Right lobe of liver (tissue), 6 donors: ENCODE measurements at regions not wholly inside any gene's neighbourhood (a gene's known extent, or its start where the extent isn't known, plus 50 kb on each side); places are given as distances from the start of the nearest gene placed in this dataset.

Experiments used
- ATAC-seq, 4 donors: fragments of 200-7000 bp; cut with Tn5 transposase; one replicate each; pipeline ENCODE4 v1.9.1; 2020; ENCODE audit warnings: mild to moderate bottlenecking in 4 of 4, moderate library complexity in 4 of 4
- DNase-seq, 3 donors: peaks; one replicate each; pipeline ENCODE4 v3.0.0-alpha.2; 2020
- H3K27ac ChIP-seq, 3 donors: fragments of 200-600 bp; one replicate each; pipeline ENCODE4 v1.8.0; 2022
- H3K27me3 ChIP-seq, 2 donors: fragments of 200-600 bp; one replicate each; pipeline ENCODE4 v1.8.0; 2022
- H3K36me3 ChIP-seq, 4 donors: fragments of 200-600 bp; sonication (generic) in 1 of 4; one replicate each; pipeline versions ENCODE4 v1.5.1 to v1.8.0; 2017 to 2022; ENCODE audit warnings: control low read depth in 1 of 4
- H3K4me1 ChIP-seq, 4 donors: fragments of 200-600 bp; sonication (generic) in 1 of 4; one replicate each; pipeline versions ENCODE4 v1.5.1 to v1.8.0; 2017 to 2022; ENCODE audit warnings: control low read depth in 1 of 4
- H3K4me3 ChIP-seq, 3 donors: fragments of 200-600 bp; one replicate each; pipeline ENCODE4 v1.8.0; 2022
- H3K9me3 ChIP-seq, 4 donors: fragments of 200-600 bp; sonication (generic) in 1 of 4; one replicate each; pipeline versions ENCODE4 v1.5.1 to v1.8.0; 2017 to 2022; ENCODE audit warnings: control low read depth in 1 of 4
- POLR2A ChIP-seq: fragments of 450-650 bp; IDR thresholded peaks from one replicate; pipeline ENCODE4 v1.6.1; 2017; ENCODE audit warnings: antibody characterized with exemption, mild to moderate bottlenecking
- WGBS: methylation state at CpG from one replicate; pipeline ENCODE4 v1.1.6; 2018; ENCODE audit warnings: low coverage, low lambda C conversion rate; ENCODE audit not compliant: insufficient coverage; ENCODE audit errors: missing lambda C conversion rate; 5-methylcytosine and 5-hydroxymethylcytosine counted together
- intact Hi-C, 2 donors: fragments of 100-400 bp; cut with DNase I; formaldehyde crosslinking; loops; one replicate each; pipeline versions ENCODE4 v1.11.2 to v1.14.1; 2022
- TF ChIP-seq, protein P1 (sequence below), 4 donors: fragments of 200-600 bp in 3 of 4; fragments of 450-650 bp in 1 of 4; IDR thresholded peaks; one replicate each; pipeline versions ENCODE4 v1.5.1 to v1.8.0; 2016 to 2022; ENCODE audit warnings: antibody characterized with exemption in 4 of 4, mild to moderate bottlenecking in 2 of 4
- donor health status: DM: no; HTN: yes; CAD: no.
- donor health status: DM: no; HTN: no; CAD: no.
- donor health status: DM: no; HTN: no; CAD: no.
- donor health status: DM: no; HTN: yes; CAD: no.
- donor health status: DM: no; HTN: yes; CAD: no.

DNA sequence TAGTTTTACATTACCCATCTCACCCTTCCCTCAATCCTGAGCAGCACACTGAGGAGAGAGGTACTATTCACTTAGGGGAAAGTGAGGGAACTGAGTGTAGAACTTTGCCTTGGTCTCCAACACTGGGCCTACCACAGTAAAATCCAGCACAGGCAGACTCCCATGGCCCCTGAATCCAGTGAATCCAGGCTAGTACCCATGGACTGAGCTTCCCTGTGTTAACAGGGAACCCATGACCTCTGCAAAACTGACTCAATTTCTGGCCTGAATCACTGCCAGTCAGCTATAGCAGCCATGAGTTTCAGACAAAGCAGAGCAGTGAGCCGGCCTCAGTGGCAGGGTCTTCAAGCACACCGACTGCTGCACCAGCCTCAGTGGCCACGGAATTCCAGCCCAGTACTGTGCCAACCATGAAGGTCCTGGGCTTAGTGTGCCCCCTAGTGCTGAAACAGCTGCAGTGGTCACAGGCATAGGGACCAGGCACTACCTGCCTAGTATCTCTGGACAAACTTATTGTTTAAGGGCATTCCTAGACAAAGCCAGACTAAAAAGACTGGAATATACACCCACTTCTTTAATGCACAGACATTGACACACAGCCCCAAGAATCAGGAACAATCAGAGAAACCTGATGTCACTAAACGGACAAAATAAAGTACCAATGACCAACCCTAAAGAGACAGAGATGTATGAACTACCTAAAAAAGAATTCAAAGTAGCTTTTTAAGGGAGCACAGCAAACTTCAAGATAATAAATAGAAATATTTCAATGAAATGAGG, 127.4 kb upstream of the RPL34 start:
- 40% methylated on average over 2 of the region's 4 CpGs for WGBS
- H3K27me3 ChIP-seq: no peaks in the 10 kb centered on the region
- H3K36me3 ChIP-seq: no peaks in the 10 kb centered on the region
- intact Hi-C loops: no loop called here
- ATAC-seq (peak in 2 of 4 donors; percentile 40 to 47), DNase-seq (no peak)
- H3K27ac ChIP-seq: no peak overlapping the region
- H3K4me3 ChIP-seq: no peak overlapping the region
- no peaks in the 10 kb centered on the region for H3K9me3 ChIP-seq
- TF ChIP-seq POLR2A: no peak
- TF ChIP-seq, protein P1, sequence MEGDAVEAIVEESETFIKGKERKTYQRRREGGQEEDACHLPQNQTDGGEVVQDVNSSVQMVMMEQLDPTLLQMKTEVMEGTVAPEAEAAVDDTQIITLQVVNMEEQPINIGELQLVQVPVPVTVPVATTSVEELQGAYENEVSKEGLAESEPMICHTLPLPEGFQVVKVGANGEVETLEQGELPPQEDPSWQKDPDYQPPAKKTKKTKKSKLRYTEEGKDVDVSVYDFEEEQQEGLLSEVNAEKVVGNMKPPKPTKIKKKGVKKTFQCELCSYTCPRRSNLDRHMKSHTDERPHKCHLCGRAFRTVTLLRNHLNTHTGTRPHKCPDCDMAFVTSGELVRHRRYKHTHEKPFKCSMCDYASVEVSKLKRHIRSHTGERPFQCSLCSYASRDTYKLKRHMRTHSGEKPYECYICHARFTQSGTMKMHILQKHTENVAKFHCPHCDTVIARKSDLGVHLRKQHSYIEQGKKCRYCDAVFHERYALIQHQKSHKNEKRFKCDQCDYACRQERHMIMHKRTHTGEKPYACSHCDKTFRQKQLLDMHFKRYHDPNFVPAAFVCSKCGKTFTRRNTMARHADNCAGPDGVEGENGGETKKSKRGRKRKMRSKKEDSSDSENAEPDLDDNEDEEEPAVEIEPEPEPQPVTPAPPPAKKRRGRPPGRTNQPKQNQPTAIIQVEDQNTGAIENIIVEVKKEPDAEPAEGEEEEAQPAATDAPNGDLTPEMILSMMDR (IDR thresholded peaks at IDR 0.05): peak in 2 of 4 donors; percentile 9 to 17
- H3K4me1 ChIP-seq: no peaks in the 10 kb centered on the region

DNA sequence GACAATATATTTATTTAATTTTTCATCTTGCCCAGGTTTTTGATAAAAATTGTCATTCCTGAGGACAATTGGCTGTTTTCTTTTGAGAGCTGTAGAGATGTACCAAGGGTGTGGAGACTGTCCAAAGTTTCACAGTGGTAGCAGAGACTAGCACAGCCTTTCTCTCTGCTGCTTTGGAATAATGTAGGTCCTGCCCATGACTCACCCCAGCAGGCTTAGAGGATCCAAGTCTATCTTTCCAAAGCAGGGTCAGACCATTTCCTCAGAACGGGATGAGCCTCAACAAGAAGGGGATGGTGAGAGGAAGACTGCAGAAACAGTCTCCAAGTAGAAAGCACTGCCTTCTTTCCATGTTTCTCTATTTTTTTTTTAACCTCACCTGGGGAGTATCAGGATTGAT, 131.5 kb upstream of the RPL34 start:
- TF ChIP-seq, protein P1 (IDR thresholded peaks at IDR 0.05): no peak
- TF ChIP-seq POLR2A: no peak
- ATAC-seq (no peak), DNase-seq (no peak)
- Histone ChIP-seq H3K27me3 (no peaks in the 10 kb centered on the region), H3K36me3 (no peaks in the 10 kb centered on the region), H3K4me1 (no peaks in the 10 kb centered on the region), H3K4me3 (no peak overlapping the region), H3K27ac (no peak overlapping the region), H3K9me3 (no peaks in the 10 kb centered on the region)
- 0% methylated on average over 1 of the region's 1 CpG for WGBS
- intact Hi-C loops: no loop called here

DNA sequence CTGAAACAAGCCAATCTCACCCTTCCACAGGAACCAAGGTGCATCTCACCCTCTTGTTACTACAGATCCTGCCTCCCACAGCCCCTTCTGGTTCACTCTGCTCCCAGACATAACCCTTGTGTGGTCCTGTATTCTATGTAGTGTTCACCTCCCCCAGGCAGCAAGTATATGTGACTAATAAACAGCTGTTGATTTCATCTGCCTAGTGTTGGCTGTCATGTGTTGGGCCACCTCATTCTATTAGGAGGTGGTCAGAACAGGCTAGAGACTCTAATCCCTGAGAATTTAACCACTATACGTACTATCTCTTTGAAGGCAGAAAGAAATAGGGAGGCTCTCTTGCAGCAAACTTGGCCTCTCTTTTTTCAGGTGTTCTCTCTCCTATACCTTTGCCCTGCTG, 134.3 kb upstream of the RPL34 start:
- Histone ChIP-seq H3K27me3 (no peaks in the 10 kb centered on the region), H3K9me3 (no peaks in the 10 kb centered on the region), H3K27ac (no peak overlapping the region), H3K4me3 (no peak overlapping the region), H3K4me1 (no peaks in the 10 kb centered on the region), H3K36me3 (no peaks in the 10 kb centered on the region)
- DNase-seq: no peak
- ATAC-seq: no peak
- WGBS: 50% methylated on average over 1 of the region's 1 CpG
- intact Hi-C loops: no loop called here
- no peak for TF ChIP-seq POLR2A
- TF ChIP-seq, protein P1 (IDR thresholded peaks at IDR 0.05): no peak

DNA sequence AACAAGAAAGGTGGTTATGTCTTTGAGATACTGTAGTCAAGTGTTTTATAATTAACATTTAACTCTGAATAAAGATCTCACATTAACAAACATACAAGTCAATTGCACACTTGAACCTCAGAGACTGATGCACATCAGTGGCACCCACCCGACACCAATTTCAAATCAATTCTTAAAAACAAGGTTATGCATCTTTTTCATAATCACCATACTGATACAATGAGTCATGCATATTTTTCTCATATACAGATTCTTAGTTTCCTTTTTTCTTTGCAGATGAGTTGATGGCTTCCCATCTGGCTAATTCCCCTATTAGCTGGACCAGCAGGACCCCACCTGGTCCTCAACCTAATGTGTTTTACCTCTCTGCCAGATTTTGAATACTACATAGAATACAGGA, 136.2 kb upstream of the RPL34 start:
- no peak for ATAC-seq
- intact Hi-C loops: no loop called here
- DNase-seq: no peak

More for the DNA sequence above, 136.2 kb upstream of the RPL34 start:
- H3K27me3 ChIP-seq: no peaks in the 10 kb centered on the region
- 56% methylated on average over 1 of the region's 1 CpG for WGBS
- TF ChIP-seq, protein P1 (IDR thresholded peaks at IDR 0.05): no peak
- no peak for TF ChIP-seq POLR2A
- H3K4me1 ChIP-seq: no peaks in the 10 kb centered on the region
- H3K9me3 ChIP-seq: no peaks in the 10 kb centered on the region
- no peak overlapping the region for H3K4me3 ChIP-seq
- H3K36me3 ChIP-seq: no peaks in the 10 kb centered on the region
- no peak overlapping the region for H3K27ac ChIP-seq
